K562 (cell line): ENCODE measurements at regions not wholly inside any gene's neighbourhood (a gene's known extent, or its start where the extent isn't known, plus 50 kb on each side); places are given as distances from the start of the nearest gene placed in this dataset.

ENCODE experiments used
- YY1 ChIP-seq, 3 experiments: IDR thresholded peaks; 2 replicates each; pipeline ENCODE4 v1.6.1; 2011; ENCODE audit warnings: low read length in 2 of 3, mild to moderate bottlenecking in 2 of 3, moderate library complexity in 2 of 3, borderline replicate concordance in 1 of 3, control low read depth in 1 of 3, low read depth in 1 of 3; ENCODE audit not compliant: insufficient read depth in 3 of 3, insufficient replicate concordance in 2 of 3, control insufficient read depth in 1 of 3, insufficient read length in 1 of 3; ENCODE audit errors: extremely low read depth in 1 of 3
- TF ChIP-seq, protein P1 (sequence below): sonication (generic); formaldehyde crosslinking; IDR thresholded peaks from 2 replicates; pipeline ENCODE4 v1.8.0; 2022; ENCODE audit warnings: missing genetic modification reagents, mild to moderate bottlenecking, moderate library complexity, borderline replicate concordance

- TF ChIP-seq YY1 (IDR thresholded peaks at IDR 0.05; ENCODE audit: borderline replicate concordance in 1 of 3, control insufficient read depth in 1 of 3, extremely low read depth in 1 of 3, insufficient read depth in 3 of 3, insufficient read length in 1 of 3, insufficient replicate concordance in 2 of 3, low read depth in 1 of 3, low read length in 2 of 3) = no peak
- TF ChIP-seq, protein P1, sequence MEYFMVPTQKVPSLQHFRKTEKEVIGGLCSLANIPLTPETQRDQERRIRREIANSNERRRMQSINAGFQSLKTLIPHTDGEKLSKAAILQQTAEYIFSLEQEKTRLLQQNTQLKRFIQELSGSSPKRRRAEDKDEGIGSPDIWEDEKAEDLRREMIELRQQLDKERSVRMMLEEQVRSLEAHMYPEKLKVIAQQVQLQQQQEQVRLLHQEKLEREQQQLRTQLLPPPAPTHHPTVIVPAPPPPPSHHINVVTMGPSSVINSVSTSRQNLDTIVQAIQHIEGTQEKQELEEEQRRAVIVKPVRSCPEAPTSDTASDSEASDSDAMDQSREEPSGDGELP (CRISPR knock-in tag) = no peak
Observed at GRCh38 chr3:104831071-104831470, 535.6 kb upstream of the ALCAM start.
